ENCODE measurements at regions not wholly inside any gene's neighbourhood (a gene's known extent, or its start where the extent isn't known, plus 50 kb on each side); places are given as distances from the start of the nearest gene placed in this dataset.

- Histone ChIP-seq H3K4me1 (ENCODE audit: control insufficient read depth, low read depth, low read length) (no peaks in the 10 kb centered on the region), H3K18ac (ENCODE audit: low read length) (no peak overlapping the region), H3K56ac (ENCODE audit: low read length) (no peak overlapping the region), H3K27me3 (ENCODE audit: insufficient read depth, low read length, poor library complexity) (no peaks in the 10 kb centered on the region), H3K23ac (ENCODE audit: low read length) (no peak overlapping the region), H4K5ac (ENCODE audit: low read length) (no peak overlapping the region), H2BK15ac (replicated peaks; ENCODE audit: low read depth) (no peak overlapping the region), H2BK120ac (ENCODE audit: low read depth, low read length) (no peak overlapping the region), H2BK5ac (ENCODE audit: low read length) (no peak overlapping the region), H2AK5ac (ENCODE audit: low read length) (no peak overlapping the region), H3K36me3 (ENCODE audit: control insufficient read depth, insufficient read depth, low read length) (no peaks in the 10 kb centered on the region), H3K4ac (ENCODE audit: low read depth, low read length) (no peak overlapping the region), H3K4me2 (ENCODE audit: low read length) (no peak overlapping the region), H3K79me2 (ENCODE audit: control insufficient read depth, insufficient read depth, low read length) (no peaks in the 10 kb centered on the region), H3K79me1 (ENCODE audit: low read length) (no peaks in the 10 kb centered on the region), H3K27ac (ENCODE audit: low read depth, low read length) (no peak overlapping the region), H3K4me3 (ENCODE audit: low read length) (no peak overlapping the region), H4K8ac (ENCODE audit: low read depth, low read length) (no peak overlapping the region), H3K9ac (ENCODE audit: low read length) (no peak overlapping the region)
- WGBS (ENCODE audit: extremely low coverage, insufficient coverage, low lambda C conversion rate): no CpG with 5 or more reads among the region's 3 CpGs
- no peak for DNase-seq
Measured at GRCh38 chr21:24023402-24023801, 1583.9 kb downstream of the MRPL39 start.

DNA sequence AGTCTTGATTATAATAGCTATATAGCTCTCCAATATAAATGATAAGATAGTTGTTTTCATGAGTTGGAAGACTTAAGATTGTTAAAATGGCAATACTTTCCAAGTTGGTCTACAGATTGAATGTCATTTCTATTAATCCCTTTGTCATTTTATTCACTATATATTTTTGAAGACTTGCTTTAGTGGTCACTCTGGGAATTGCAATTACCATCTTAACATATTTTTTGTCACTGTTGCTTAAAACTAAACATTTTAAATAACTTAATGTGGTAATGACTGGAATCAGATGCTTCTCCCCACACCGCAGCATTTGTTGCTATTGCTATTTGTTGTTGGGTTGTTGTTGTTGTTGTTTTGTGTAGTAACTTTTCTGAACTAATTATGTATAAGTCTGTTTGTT, 1592.9 kb downstream of the MRPL39 start:
- H3K18ac ChIP-seq (ENCODE audit: low read length): no peak overlapping the region
- H2BK120ac ChIP-seq (ENCODE audit: low read depth, low read length): no peak overlapping the region
- H2BK15ac ChIP-seq (replicated peaks; ENCODE audit: low read depth): no peak overlapping the region
- no peaks in the 10 kb centered on the region for H3K4me1 ChIP-seq (ENCODE audit: control insufficient read depth, low read depth, low read length)
- no peak overlapping the region for H3K56ac ChIP-seq (ENCODE audit: low read length)
- H4K5ac ChIP-seq (ENCODE audit: low read length): no peak overlapping the region
- no peak overlapping the region for H2AK5ac ChIP-seq (ENCODE audit: low read length)
- no peaks in the 10 kb centered on the region for H3K79me2 ChIP-seq (ENCODE audit: control insufficient read depth, insufficient read depth, low read length)
- H4K8ac ChIP-seq (ENCODE audit: low read depth, low read length): no peak overlapping the region
- H3K23ac ChIP-seq (ENCODE audit: low read length): no peak overlapping the region
- no peak overlapping the region for H3K4me2 ChIP-seq (ENCODE audit: low read length)
- H3K27me3 ChIP-seq (ENCODE audit: insufficient read depth, low read length, poor library complexity): no peaks in the 10 kb centered on the region
- H3K36me3 ChIP-seq (ENCODE audit: control insufficient read depth, insufficient read depth, low read length): no peaks in the 10 kb centered on the region
- no peak for DNase-seq
- H3K9ac ChIP-seq (ENCODE audit: low read length): no peak overlapping the region
- no peaks in the 10 kb centered on the region for H3K79me1 ChIP-seq (ENCODE audit: low read length)
- H3K27ac ChIP-seq (ENCODE audit: low read depth, low read length): no peak overlapping the region
- H3K4ac ChIP-seq (ENCODE audit: low read depth, low read length): no peak overlapping the region
- H2BK5ac ChIP-seq (ENCODE audit: low read length): no peak overlapping the region
- H3K4me3 ChIP-seq (ENCODE audit: low read length): no peak overlapping the region
- WGBS (ENCODE audit: extremely low coverage, insufficient coverage, low lambda C conversion rate): no CpG with 5 or more reads among the region's 1 CpG

- Histone ChIP-seq H2BK15ac (replicated peaks; ENCODE audit: low read depth) (no peak overlapping the region), H2BK120ac (ENCODE audit: low read depth, low read length) (no peak overlapping the region), H3K27ac (ENCODE audit: low read depth, low read length) (no peak overlapping the region), H3K18ac (ENCODE audit: low read length) (no peak overlapping the region), H3K56ac (ENCODE audit: low read length) (no peak overlapping the region), H2BK5ac (ENCODE audit: low read length) (no peak overlapping the region), H3K4me2 (ENCODE audit: low read length) (no peak overlapping the region), H3K4me1 (ENCODE audit: control insufficient read depth, low read depth, low read length) (no peaks in the 10 kb centered on the region), H3K4me3 (ENCODE audit: low read length) (no peak overlapping the region), H3K4ac (ENCODE audit: low read depth, low read length) (no peak overlapping the region), H3K23ac (ENCODE audit: low read length) (no peak overlapping the region), H4K8ac (ENCODE audit: low read depth, low read length) (no peak overlapping the region), H3K9ac (ENCODE audit: low read length) (no peak overlapping the region), H3K36me3 (ENCODE audit: control insufficient read depth, insufficient read depth, low read length) (no peaks in the 10 kb centered on the region), H3K27me3 (ENCODE audit: insufficient read depth, low read length, poor library complexity) (no peaks in the 10 kb centered on the region), H3K79me2 (ENCODE audit: control insufficient read depth, insufficient read depth, low read length) (no peaks in the 10 kb centered on the region), H4K5ac (ENCODE audit: low read length) (no peak overlapping the region), H3K79me1 (ENCODE audit: low read length) (no peaks in the 10 kb centered on the region), H2AK5ac (ENCODE audit: low read length) (no peak overlapping the region)
- DNase-seq: no peak
- WGBS (ENCODE audit: extremely low coverage, insufficient coverage, low lambda C conversion rate): no CpG with 5 or more reads among the region's 5 CpGs
Measured at GRCh38 chr21:24011087-24011486, 1596.2 kb downstream of the MRPL39 start.

DNA sequence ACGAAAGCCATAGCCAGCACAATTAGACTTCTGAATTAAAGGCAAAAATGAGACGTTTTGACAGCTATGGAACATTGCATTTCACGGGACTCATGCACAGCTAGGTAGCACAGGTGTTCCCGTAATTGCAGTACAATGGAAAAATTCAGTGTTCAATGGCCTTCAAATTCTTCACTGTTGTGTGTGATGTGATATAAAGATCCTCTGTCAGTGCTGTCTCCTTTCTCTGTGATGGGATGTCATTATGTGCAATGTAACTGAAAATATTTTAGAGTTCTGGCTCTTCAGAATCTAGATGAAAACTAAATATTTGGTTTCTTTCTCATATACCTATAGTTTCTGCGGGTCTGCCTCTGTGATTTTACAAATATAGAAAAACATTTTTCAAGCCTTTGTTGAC, 1599.7 kb downstream of the MRPL39 start:
- Histone ChIP-seq H4K8ac (ENCODE audit: low read depth, low read length) (no peak overlapping the region), H2BK120ac (ENCODE audit: low read depth, low read length) (no peak overlapping the region), H3K18ac (ENCODE audit: low read length) (no peak overlapping the region), H3K27me3 (ENCODE audit: insufficient read depth, low read length, poor library complexity) (no peaks in the 10 kb centered on the region), H3K36me3 (ENCODE audit: control insufficient read depth, insufficient read depth, low read length) (no peaks in the 10 kb centered on the region), H3K23ac (ENCODE audit: low read length) (no peak overlapping the region), H3K4me2 (ENCODE audit: low read length) (no peak overlapping the region), H2BK5ac (ENCODE audit: low read length) (no peak overlapping the region), H3K4me1 (ENCODE audit: control insufficient read depth, low read depth, low read length) (no peaks in the 10 kb centered on the region), H2AK5ac (ENCODE audit: low read length) (no peak overlapping the region), H2BK15ac (replicated peaks; ENCODE audit: low read depth) (no peak overlapping the region), H3K9ac (ENCODE audit: low read length) (no peak overlapping the region), H3K79me2 (ENCODE audit: control insufficient read depth, insufficient read depth, low read length) (no peaks in the 10 kb centered on the region), H3K27ac (ENCODE audit: low read depth, low read length) (no peak overlapping the region), H3K56ac (ENCODE audit: low read length) (no peak overlapping the region), H3K4ac (ENCODE audit: low read depth, low read length) (no peak overlapping the region), H3K79me1 (ENCODE audit: low read length) (no peaks in the 10 kb centered on the region), H3K4me3 (ENCODE audit: low read length) (no peak overlapping the region), H4K5ac (ENCODE audit: low read length) (no peak overlapping the region)
- no peak for DNase-seq
- no CpG with 5 or more reads among the region's 5 CpGs for WGBS (ENCODE audit: extremely low coverage, insufficient coverage, low lambda C conversion rate)

- H4K5ac ChIP-seq (ENCODE audit: low read length): no peak overlapping the region
- no peaks in the 10 kb centered on the region for H3K27me3 ChIP-seq (ENCODE audit: insufficient read depth, low read length, poor library complexity)
- no peak overlapping the region for H3K27ac ChIP-seq (ENCODE audit: low read depth, low read length)
- H3K36me3 ChIP-seq (ENCODE audit: control insufficient read depth, insufficient read depth, low read length): no peaks in the 10 kb centered on the region
- no peak overlapping the region for H2BK5ac ChIP-seq (ENCODE audit: low read length)
- no peak overlapping the region for H3K18ac ChIP-seq (ENCODE audit: low read length)
- DNase-seq: no peak
- no peak overlapping the region for H3K4ac ChIP-seq (ENCODE audit: low read depth, low read length)
- H3K4me1 ChIP-seq (ENCODE audit: control insufficient read depth, low read depth, low read length): no peaks in the 10 kb centered on the region
- H3K9ac ChIP-seq (ENCODE audit: low read length): no peak overlapping the region
- no peak overlapping the region for H3K4me3 ChIP-seq (ENCODE audit: low read length)
- H2AK5ac ChIP-seq (ENCODE audit: low read length): no peak overlapping the region
- no peaks in the 10 kb centered on the region for H3K79me1 ChIP-seq (ENCODE audit: low read length)
- no peak overlapping the region for H2BK15ac ChIP-seq (replicated peaks; ENCODE audit: low read depth)
- no peak overlapping the region for H4K8ac ChIP-seq (ENCODE audit: low read depth, low read length)
- no peak overlapping the region for H2BK120ac ChIP-seq (ENCODE audit: low read depth, low read length)
- no peak overlapping the region for H3K4me2 ChIP-seq (ENCODE audit: low read length)
- no peak overlapping the region for H3K23ac ChIP-seq (ENCODE audit: low read length)
- no peaks in the 10 kb centered on the region for H3K79me2 ChIP-seq (ENCODE audit: control insufficient read depth, insufficient read depth, low read length)
- no peak overlapping the region for H3K56ac ChIP-seq (ENCODE audit: low read length)
Measured at GRCh38 chr21:23986987-23987386, 1620.3 kb downstream of the MRPL39 start.

GRCh38 chr21:23986214-23986613, 1621.1 kb downstream of the MRPL39 start:
- H4K8ac ChIP-seq (ENCODE audit: low read depth, low read length): no peak overlapping the region
- H3K4ac ChIP-seq (ENCODE audit: low read depth, low read length): no peak overlapping the region
- no peak overlapping the region for H2BK120ac ChIP-seq (ENCODE audit: low read depth, low read length)
- H3K23ac ChIP-seq (ENCODE audit: low read length): no peak overlapping the region
- H3K56ac ChIP-seq (ENCODE audit: low read length): no peak overlapping the region
- no peak for DNase-seq
- no peak overlapping the region for H2BK5ac ChIP-seq (ENCODE audit: low read length)
- H3K79me1 ChIP-seq (ENCODE audit: low read length): no peaks in the 10 kb centered on the region
- no peak overlapping the region for H3K4me3 ChIP-seq (ENCODE audit: low read length)
- no peak overlapping the region for H3K27ac ChIP-seq (ENCODE audit: low read depth, low read length)
- no peak overlapping the region for H2BK15ac ChIP-seq (replicated peaks; ENCODE audit: low read depth)
- H3K27me3 ChIP-seq (ENCODE audit: insufficient read depth, low read length, poor library complexity): no peaks in the 10 kb centered on the region
- no peaks in the 10 kb centered on the region for H3K79me2 ChIP-seq (ENCODE audit: control insufficient read depth, insufficient read depth, low read length)
- H3K36me3 ChIP-seq (ENCODE audit: control insufficient read depth, insufficient read depth, low read length): no peaks in the 10 kb centered on the region
- no peak overlapping the region for H3K18ac ChIP-seq (ENCODE audit: low read length)
- no peaks in the 10 kb centered on the region for H3K4me1 ChIP-seq (ENCODE audit: control insufficient read depth, low read depth, low read length)
- H3K4me2 ChIP-seq (ENCODE audit: low read length): no peak overlapping the region
- no peak overlapping the region for H4K5ac ChIP-seq (ENCODE audit: low read length)
- no peak overlapping the region for H3K9ac ChIP-seq (ENCODE audit: low read length)
- no peak overlapping the region for H2AK5ac ChIP-seq (ENCODE audit: low read length)
- WGBS (ENCODE audit: extremely low coverage, insufficient coverage, low lambda C conversion rate): no CpG with 5 or more reads among the region's 2 CpGs
